HG03442 (cell line): ENCODE measurements at regions not wholly inside any gene's neighbourhood (a gene's known extent, or its start where the extent isn't known, plus 50 kb on each side); places are given as distances from the start of the nearest gene placed in this dataset.

Experiments used
- ATAC-seq: cut with Tn5 transposase; IDR thresholded peaks from one replicate; pipeline ENCODE4 v1.9.1; 2021; ENCODE audit warnings: mild to moderate bottlenecking, moderate library complexity; ENCODE audit not compliant: unreplicated experiment

GRCh38 chr3:83302091-83302490 lies 1540.6 kb upstream of the GBE1 start:
- ATAC-seq, result no peak

- ATAC-seq, result no peak
Measured at GRCh38 chr3:83317605-83318004, 1556.2 kb upstream of the GBE1 start.

- no peak for ATAC-seq
Measured at GRCh38 chr3:83320726-83321125, 1559.3 kb upstream of the GBE1 start.

GRCh38 chr3:83321457-83321856 lies 1560.0 kb upstream of the GBE1 start:
- no peak for ATAC-seq

GRCh38 chr3:83321891-83322290 lies 1560.4 kb upstream of the GBE1 start:
- ATAC-seq, result no peak

- ATAC-seq, result no peak
Measured at GRCh38 chr3:83354205-83354604, 1592.8 kb upstream of the GBE1 start.

GRCh38 chr3:83393276-83393675 lies 1565.5 kb upstream of the CADM2 start:
- ATAC-seq, result no peak

- no peak for ATAC-seq
Measured at GRCh38 chr3:83403927-83404326, 1554.9 kb upstream of the CADM2 start.

GRCh38 chr3:83426300-83426699 lies 1532.5 kb upstream of the CADM2 start:
- no peak for ATAC-seq

GRCh38 chr3:83434880-83435587 lies 1523.8 kb upstream of the CADM2 start:
- ATAC-seq, result no peak

GRCh38 chr3:83438188-83438587 lies 1520.6 kb upstream of the CADM2 start:
- no peak for ATAC-seq

- no peak for ATAC-seq
Measured at GRCh38 chr3:83453056-83453455, 1505.7 kb upstream of the CADM2 start.

- ATAC-seq, result no peak
Measured at GRCh38 chr3:83454353-83454752, 1504.4 kb upstream of the CADM2 start.

- ATAC-seq, result no peak
Measured at GRCh38 chr3:83457551-83457950, 1501.2 kb upstream of the CADM2 start.

- ATAC-seq, result no peak
Measured at GRCh38 chr3:83460052-83460451, 1498.7 kb upstream of the CADM2 start.

- no peak for ATAC-seq
Measured at GRCh38 chr3:83461411-83461810, 1497.4 kb upstream of the CADM2 start.

- no peak for ATAC-seq
Measured at GRCh38 chr3:83477563-83477962, 1481.2 kb upstream of the CADM2 start.

- no peak for ATAC-seq
Measured at GRCh38 chr3:83482402-83483070, 1476.3 kb upstream of the CADM2 start.

- ATAC-seq, result no peak
Measured at GRCh38 chr3:83496462-83496861, 1462.3 kb upstream of the CADM2 start.

- no peak for ATAC-seq
Measured at GRCh38 chr3:83498361-83499016, 1460.3 kb upstream of the CADM2 start.

- ATAC-seq, result no peak
Measured at GRCh38 chr3:83500422-83500821, 1458.4 kb upstream of the CADM2 start.

GRCh38 chr3:83500931-83501330 lies 1457.9 kb upstream of the CADM2 start:
- no peak for ATAC-seq
